ENCODE measurements at regions not wholly inside any gene's neighbourhood (a gene's known extent, or its start where the extent isn't known, plus 50 kb on each side); places are given as distances from the start of the nearest gene placed in this dataset.

DNA sequence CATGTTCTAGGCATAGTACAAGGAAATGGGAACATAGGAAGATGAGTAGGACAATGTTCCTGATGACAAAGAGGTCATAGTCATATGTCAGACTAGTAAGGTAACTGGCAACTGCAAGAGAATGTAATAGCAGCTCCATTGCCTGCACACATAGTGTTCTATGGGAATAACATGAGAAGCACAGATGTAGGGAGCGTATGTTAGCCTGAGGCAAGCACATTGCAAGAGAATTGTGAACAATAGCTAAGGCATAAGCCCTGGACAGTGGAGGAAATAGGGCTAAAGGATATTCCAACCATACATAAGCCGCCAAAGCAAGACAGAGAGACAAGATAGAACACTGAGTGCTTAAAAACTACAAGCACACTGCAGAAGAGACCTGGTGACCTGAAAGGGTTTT lies 1017.0 kb upstream of the TENM4 start:
- DNase-seq = no peak

- no peak for DNase-seq
Observed at GRCh38 chr11:80455818-80456217, 1015.0 kb upstream of the TENM4 start.

- no peak for DNase-seq
Observed at GRCh38 chr11:80451105-80451504, 1010.3 kb upstream of the TENM4 start.

- DNase-seq = no peak
Observed at GRCh38 chr11:80448709-80449108, 1007.9 kb upstream of the TENM4 start.

DNA sequence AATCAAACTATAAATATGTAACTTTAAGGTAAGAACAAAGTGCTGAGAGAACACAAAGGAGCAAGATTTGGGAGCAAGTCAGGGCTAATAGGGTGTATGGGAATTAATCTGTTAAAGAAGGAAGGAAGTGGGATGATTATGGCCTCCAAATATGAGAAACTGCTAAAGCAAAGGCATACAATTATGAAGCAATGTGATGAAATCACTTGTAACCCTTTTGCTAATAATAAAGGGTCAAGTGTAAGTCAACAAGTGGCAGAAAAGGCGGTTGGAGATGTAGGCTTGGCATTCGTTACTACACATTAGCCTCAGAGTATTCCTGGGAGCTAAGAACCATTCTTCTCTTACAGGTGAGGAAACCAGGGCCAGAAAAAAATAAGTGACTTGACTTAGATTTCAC lies 1002.3 kb upstream of the TENM4 start:
- DNase-seq = no peak

GRCh38 chr11:80441821-80442220 lies 1001.0 kb upstream of the TENM4 start:
- no peak for DNase-seq

GRCh38 chr11:80440835-80441234 lies 1000.0 kb upstream of the TENM4 start:
- DNase-seq = no peak

GRCh38 chr11:80436547-80436946 lies 995.7 kb upstream of the TENM4 start:
- DNase-seq = no peak

DNA sequence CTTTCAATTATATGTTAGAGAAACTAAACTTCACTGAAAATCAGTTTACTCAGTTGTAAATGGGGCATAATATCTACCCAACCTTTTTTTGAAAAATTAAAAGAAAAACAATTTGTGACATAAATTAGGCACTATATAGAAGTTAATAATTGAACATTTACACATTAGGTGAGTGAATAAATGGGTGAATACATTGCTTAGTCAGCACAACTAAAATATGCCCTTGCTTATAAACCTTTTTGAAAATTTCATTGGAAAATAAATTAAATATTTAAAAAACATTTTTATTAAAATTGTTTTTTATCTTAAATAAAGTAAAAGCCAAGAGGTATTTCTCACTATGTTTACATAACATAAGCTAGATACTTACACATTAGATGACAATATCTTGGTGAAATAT lies 994.5 kb upstream of the TENM4 start:
- DNase-seq = no peak

- no peak for DNase-seq
Observed at GRCh38 chr11:80432057-80432456, 991.2 kb upstream of the TENM4 start.

DNA sequence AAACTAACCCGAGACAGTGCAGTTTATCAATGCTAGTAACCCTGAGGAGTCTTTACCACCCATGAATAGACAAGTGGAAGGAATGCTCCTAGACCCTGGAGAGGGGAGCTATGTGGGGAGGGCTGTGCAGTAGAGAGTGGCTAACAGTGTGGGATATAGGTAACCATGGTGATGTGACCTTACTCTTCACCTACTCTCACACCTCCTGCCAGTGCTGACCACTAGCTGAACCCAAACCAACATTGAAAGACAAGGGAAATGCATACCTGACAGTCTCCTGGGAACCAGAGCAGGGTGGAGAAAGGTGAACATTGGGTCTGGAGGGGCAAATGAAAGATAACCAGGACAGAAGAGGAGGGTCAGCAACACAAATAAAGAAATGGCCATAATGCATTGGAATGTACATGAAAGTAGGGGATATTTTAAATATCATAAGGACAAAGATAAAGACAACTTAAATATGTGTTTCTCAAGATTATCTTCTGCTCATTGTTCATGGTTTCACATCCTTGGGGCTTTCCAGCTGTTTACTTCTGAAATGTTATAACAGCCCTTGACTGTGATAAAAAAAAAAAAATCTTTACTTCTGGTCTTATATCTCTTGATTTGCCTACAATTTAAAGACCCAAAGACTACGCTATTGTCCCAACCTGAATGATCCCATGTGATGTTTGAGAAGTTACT lies 983.3 kb upstream of the TENM4 start:
- no peak for DNase-seq

GRCh38 chr11:80420374-80420773 lies 979.5 kb upstream of the TENM4 start:
- no peak for DNase-seq

- no peak for DNase-seq
Observed at GRCh38 chr11:80417681-80418080, 976.9 kb upstream of the TENM4 start.

GRCh38 chr11:80415580-80415979 lies 974.8 kb upstream of the TENM4 start:
- DNase-seq = peak; percentile 55

- no peak for DNase-seq
Observed at GRCh38 chr11:80414181-80415165, 973.6 kb upstream of the TENM4 start.

- DNase-seq = no peak
Observed at GRCh38 chr11:80412604-80413003, 971.8 kb upstream of the TENM4 start.

DNA sequence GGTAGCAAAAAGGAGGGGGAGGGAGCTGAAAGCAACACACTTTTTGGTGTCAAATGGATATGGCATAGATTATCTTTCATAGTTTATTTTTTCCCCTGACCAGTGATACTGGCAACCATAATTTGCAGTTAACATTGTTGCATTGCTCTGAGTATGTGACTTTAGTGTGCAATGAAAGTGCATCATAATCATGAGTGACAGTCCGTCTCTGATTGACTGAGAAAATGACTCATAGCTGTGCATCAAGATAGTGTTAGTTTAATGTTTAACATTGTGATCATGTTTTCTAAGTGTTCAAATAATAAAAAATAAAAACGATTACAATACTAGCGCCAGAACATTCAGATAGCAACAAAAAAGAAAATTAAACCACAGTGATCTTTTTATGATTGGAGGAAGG lies 952.4 kb upstream of the TENM4 start:
- no peak for DNase-seq

GRCh38 chr11:80390505-80390904 lies 949.7 kb upstream of the TENM4 start:
- DNase-seq = no peak

DNA sequence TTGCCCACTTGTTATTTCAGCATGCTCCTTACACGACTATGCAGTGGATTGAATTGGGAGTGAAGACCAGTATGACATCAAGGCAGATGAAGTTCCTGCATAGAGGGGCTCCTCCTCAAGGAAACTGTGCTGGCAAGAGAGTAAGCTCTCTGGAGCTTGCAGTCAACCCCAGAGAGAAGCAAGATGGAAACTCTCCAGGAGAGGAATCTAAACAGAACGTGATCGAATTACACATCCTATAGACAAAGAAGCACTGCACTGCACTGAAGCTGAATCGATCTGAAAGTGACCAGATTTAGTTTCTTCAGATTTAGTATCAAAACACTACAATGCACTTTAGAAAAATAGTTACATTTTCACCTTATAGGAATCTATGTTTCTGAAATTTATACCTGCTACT lies 947.7 kb upstream of the TENM4 start:
- DNase-seq = no peak

DNA sequence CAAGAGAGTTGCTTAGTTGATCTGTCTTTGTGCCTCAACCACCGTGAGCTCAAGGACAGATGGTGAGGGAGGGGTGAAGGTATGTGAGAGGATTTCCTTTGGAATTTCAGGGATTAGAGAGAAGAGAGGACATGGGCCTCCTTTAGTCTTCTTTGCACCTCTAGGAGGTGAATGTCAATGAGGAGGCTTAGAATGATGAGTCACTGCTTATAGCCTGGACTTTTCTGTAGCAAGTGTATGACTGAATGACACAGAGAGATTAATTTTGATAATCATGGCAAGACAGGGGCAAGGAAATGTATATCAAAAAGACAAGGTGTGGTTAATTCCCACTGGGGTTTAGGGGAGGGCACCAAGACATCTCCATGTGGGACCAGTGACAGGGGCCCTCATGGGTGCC lies 947.3 kb upstream of the TENM4 start:
- no peak for DNase-seq

- DNase-seq = no peak
Observed at GRCh38 chr11:80383655-80384054, 942.8 kb upstream of the TENM4 start.

DNA sequence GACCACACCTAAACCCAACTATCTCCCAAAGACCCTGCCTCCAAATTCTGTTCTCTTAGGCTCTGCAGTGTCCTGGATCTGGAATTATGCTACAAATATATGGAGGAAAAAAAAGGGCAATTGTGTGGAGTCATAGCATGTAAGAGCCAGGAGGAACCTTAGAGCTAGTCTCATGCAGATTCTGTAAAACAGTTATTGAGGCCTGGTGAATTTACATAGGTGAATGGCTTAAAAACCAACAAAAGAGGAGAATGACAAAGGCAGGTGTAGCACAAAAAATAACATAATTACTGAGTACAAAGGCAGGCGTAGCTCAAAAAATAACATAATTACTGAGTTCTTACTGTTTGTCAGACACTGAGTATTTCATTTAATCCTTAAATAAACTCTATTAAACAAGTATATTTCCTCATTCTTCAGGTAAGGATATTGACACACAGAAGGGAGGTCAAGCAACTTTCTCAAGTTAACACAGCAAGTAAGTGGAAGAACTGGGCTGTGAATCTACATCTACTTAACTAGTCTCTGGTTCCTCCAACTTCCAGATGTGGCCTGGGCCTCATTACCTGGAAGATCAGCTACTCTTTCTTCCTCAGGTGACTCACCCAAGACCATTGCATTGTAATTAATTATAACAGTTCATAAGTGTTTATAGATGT lies 938.9 kb upstream of the TENM4 start:
- DNase-seq = no peak

GRCh38 chr11:80371931-80372330 lies 931.1 kb upstream of the TENM4 start:
- DNase-seq = no peak

DNA sequence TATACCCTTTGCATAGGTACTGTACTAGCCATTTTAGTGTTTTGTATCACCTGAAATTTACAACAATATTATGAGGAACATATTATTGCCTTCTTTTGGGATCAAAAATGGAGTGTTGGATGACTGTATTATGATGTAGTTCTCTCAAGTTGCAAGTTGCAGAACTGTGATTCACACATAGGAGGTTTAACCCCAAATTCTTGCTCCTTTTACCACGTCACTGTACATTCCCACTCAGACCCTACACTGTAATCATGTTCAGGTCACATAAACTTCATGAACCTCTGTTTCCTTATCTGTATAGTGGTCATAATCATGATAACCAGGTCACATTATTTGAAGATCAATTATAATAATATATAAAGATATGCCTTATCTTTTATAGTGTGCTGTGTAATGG lies 925.1 kb upstream of the TENM4 start:
- no peak for DNase-seq

Data from NCI-H526 treated with DMSO at 0.1 percent for 48 hours (cell line).